ENCODE measurements at regions not wholly inside any gene's neighbourhood (a gene's known extent, or its start where the extent isn't known, plus 50 kb on each side); places are given as distances from the start of the nearest gene placed in this dataset.

DNA sequence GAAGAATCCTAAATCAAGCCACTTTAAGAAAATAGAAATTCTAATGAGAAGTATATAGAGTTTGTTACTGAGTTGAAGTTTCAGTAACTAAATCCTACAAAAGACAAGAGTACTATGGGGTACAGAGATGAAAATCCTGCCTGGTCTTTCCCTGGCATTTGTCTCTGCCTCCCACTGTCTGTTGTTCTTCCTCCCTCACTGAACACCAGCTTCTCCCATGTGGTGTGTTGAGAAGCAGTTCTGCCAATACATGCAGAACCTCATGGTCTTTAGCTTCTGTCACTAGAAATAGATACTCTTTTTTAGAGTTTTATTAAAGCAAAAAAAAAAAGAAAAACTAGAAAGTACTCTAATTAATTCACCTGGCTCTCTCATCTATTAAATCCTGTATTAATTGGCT is 664.4 kb downstream of the CDH8 start:
- TF ChIP-seq, protein P1, sequence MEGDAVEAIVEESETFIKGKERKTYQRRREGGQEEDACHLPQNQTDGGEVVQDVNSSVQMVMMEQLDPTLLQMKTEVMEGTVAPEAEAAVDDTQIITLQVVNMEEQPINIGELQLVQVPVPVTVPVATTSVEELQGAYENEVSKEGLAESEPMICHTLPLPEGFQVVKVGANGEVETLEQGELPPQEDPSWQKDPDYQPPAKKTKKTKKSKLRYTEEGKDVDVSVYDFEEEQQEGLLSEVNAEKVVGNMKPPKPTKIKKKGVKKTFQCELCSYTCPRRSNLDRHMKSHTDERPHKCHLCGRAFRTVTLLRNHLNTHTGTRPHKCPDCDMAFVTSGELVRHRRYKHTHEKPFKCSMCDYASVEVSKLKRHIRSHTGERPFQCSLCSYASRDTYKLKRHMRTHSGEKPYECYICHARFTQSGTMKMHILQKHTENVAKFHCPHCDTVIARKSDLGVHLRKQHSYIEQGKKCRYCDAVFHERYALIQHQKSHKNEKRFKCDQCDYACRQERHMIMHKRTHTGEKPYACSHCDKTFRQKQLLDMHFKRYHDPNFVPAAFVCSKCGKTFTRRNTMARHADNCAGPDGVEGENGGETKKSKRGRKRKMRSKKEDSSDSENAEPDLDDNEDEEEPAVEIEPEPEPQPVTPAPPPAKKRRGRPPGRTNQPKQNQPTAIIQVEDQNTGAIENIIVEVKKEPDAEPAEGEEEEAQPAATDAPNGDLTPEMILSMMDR (IDR thresholded peaks at IDR 0.05; ENCODE audit: low read depth, low read length, missing control alignments): no peak
- in situ Hi-C loops (cut with HindIII; ENCODE audit: low sequenced_read_pairs): no loop called here
- no peak for DNase-seq (ENCODE audit: low read depth)
- no peak overlapping the region for H3K4me3 ChIP-seq (ENCODE audit: low read depth, low read length)

GRCh38 chr16:61371388-61371787 is 664.9 kb downstream of the CDH8 start:
- TF ChIP-seq, protein P1 (IDR thresholded peaks at IDR 0.05; ENCODE audit: low read depth, low read length, missing control alignments): no peak
- DNase-seq (ENCODE audit: low read depth): no peak
- in situ Hi-C loops (cut with HindIII; ENCODE audit: low sequenced_read_pairs): no loop called here
- no peak overlapping the region for H3K4me3 ChIP-seq (ENCODE audit: low read depth, low read length)

- TF ChIP-seq, protein P1 (IDR thresholded peaks at IDR 0.05; ENCODE audit: low read depth, low read length, missing control alignments): no peak
- H3K4me3 ChIP-seq (ENCODE audit: low read depth, low read length): no peak overlapping the region
- in situ Hi-C loops (cut with HindIII; ENCODE audit: low sequenced_read_pairs): no loop called here
- DNase-seq (ENCODE audit: low read depth): no peak
These were observed 665.7 kb downstream of the CDH8 start for GRCh38 chr16:61370564-61370963.

DNA sequence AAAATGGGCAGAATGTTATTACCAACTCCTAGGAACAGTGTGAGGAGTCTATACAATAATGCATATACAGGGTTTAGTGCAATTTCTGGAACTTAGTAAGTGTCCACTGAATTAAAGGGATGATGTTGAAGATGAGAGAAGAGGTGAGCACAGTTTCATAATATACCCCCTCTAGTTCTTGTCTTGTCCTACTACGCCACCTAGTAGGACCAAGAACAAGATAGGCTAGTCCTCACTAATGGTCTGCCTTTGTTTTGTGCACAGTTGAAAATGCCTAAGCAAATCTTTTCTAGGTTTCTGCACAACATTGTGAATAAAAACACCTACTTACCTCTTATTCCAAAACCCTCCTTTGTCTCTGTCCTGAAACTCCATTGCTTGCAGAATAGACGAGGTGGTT is 670.2 kb downstream of the CDH8 start:
- no peak overlapping the region for H3K4me3 ChIP-seq (ENCODE audit: low read depth, low read length)
- DNase-seq (ENCODE audit: low read depth): no peak
- in situ Hi-C loops (cut with HindIII; ENCODE audit: low sequenced_read_pairs): no loop called here
- TF ChIP-seq, protein P1 (IDR thresholded peaks at IDR 0.05; ENCODE audit: low read depth, low read length, missing control alignments): no peak

- no peak for DNase-seq (ENCODE audit: low read depth)
- TF ChIP-seq, protein P1 (IDR thresholded peaks at IDR 0.05; ENCODE audit: low read depth, low read length, missing control alignments): no peak
- no peak overlapping the region for H3K4me3 ChIP-seq (ENCODE audit: low read depth, low read length)
- in situ Hi-C loops (cut with HindIII; ENCODE audit: low sequenced_read_pairs): no loop called here
These were observed 671.2 kb downstream of the CDH8 start for GRCh38 chr16:61364990-61365389.

- in situ Hi-C loops (cut with HindIII; ENCODE audit: low sequenced_read_pairs): no loop called here
- DNase-seq (ENCODE audit: low read depth): no peak
- H3K4me3 ChIP-seq (ENCODE audit: low read depth, low read length): no peak overlapping the region
- TF ChIP-seq, protein P1 (IDR thresholded peaks at IDR 0.05; ENCODE audit: low read depth, low read length, missing control alignments): no peak
These were observed 673.7 kb downstream of the CDH8 start for GRCh38 chr16:61362585-61362984.

- TF ChIP-seq, protein P1 (IDR thresholded peaks at IDR 0.05; ENCODE audit: low read depth, low read length, missing control alignments): no peak
- DNase-seq (ENCODE audit: low read depth): no peak
- H3K4me3 ChIP-seq (ENCODE audit: low read depth, low read length): no peak overlapping the region
- in situ Hi-C loops (cut with HindIII; ENCODE audit: low sequenced_read_pairs): no loop called here
These were observed 691.4 kb downstream of the CDH8 start for GRCh38 chr16:61344791-61345190.
